Occipital lobe (tissue), 1 donor: ENCODE measurements at regions not wholly inside any gene's neighbourhood (a gene's known extent, or its start where the extent isn't known, plus 50 kb on each side); places are given as distances from the start of the nearest gene placed in this dataset.
"Not testable (repeated sequence)": the region's sequence is repeated elsewhere in the genome, so short reads cannot be mapped to it uniquely, and the experiment has no call there.

Source experiments
- DNase-seq: peaks from one replicate; lab custom pipeline; 2025; lab: John Stamatoyannopoulos, UW

- DNase-seq, result no peak
These were observed 76.6 kb upstream of the ZNF644 start for GRCh38 chr1:91098299-91098906.

- not testable (repeated sequence) for DNase-seq
These were observed 73.5 kb upstream of the ZNF644 start for GRCh38 chr1:91095321-91095720.

GRCh38 chr1:91092503-91092902, 70.7 kb upstream of the ZNF644 start:
- DNase-seq, result no peak

DNA sequence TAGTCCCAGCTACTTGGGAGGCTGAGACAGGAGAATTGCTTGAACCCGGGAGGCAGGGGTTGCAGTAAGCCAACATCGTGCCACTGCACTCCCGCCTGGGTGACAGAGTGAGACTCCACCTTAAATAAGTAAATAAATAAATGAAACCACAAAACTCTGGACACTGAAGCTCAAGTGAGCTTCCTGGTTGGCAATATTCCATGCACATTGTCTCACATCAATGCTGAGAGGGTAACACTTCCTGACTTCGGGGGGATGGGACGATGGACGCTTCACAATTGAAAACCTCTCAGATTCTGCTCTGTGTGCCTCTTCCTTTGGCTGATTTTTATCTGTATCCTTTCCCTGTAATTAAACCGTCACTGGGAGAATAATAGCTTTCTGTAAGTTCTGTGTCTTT, 70.0 kb upstream of the ZNF644 start:
- no peak for DNase-seq

DNA sequence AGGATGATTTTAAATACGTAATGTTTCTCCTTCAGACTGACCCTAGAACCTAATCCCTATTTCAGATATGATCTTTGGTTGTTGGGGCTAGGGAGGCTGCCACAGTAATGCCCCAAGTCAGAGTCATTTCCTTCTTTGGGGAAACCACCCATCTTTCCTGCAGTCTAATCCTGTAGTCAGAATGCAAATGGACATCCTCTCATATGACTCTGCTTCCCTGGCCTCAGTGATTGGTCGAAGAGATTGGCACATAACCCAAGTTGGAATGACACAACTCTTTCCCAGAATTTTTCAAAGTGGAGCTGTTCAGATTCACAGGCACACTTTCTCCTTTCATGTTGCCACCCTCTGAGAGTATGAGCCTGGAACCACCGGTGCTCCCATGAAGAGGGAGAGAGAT, 58.8 kb upstream of the ZNF644 start:
- no peak for DNase-seq

DNA sequence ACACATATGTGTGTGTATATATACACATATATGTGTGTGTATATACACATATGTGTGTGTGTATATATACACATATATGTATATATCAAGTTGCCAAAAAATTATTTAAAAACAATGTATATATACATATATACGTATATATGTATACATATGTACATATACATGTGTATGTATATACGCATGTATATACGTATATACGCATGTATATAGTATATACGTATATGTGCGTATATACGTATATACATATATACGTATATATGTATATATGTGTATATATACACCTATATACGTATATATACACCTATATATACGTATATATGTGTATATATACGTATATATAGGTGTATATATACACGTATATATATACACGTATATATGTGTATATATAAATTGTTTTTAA, 57.0 kb upstream of the ZNF644 start:
- DNase-seq, result no peak

- no peak for DNase-seq
These were observed 55.0 kb upstream of the ZNF644 start for GRCh38 chr1:91076834-91077233.

DNA sequence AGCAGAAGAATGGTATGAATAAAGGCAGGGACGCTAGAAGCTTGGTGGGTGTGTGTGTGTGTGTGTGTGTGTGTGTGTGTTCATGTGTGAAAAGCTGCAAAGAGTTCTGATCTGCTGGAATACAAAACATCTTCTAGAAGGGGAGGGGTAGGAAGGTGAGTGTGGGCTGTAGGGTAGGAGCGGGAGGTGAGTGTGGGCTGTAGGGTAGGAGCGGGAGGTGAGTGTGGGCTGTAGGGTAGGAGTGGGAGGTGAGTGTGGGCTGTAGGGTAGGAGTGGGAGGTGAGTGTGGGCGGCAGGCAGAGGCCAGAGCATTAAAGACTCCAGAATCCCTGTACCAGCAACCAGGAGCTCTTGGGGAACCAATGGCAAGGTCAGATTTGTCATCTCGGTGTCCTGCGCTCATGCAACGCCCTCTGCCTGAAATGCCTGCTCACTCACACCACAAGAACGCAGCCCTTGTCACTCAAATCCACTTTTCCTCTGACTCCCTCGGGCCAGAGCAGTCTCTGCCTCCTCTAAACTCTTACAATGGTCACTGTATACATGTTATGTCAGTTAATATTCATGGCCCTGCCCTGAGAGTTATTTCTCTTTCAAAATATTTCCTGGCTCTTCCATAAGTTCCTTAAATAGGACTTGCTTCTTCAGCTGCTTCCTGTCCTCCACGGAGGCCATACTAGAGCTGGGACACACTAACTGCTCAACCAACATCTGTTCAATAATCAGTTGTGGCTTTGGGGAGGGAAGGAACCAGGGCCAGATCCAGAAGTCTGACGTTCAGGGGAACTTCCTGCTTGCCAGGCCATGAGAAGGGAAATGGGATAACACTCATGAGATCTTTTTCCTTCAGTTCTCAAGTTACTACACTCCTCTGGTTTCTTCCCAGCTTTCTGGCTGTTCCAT, 53.6 kb upstream of the ZNF644 start:
- no peak for DNase-seq

DNA sequence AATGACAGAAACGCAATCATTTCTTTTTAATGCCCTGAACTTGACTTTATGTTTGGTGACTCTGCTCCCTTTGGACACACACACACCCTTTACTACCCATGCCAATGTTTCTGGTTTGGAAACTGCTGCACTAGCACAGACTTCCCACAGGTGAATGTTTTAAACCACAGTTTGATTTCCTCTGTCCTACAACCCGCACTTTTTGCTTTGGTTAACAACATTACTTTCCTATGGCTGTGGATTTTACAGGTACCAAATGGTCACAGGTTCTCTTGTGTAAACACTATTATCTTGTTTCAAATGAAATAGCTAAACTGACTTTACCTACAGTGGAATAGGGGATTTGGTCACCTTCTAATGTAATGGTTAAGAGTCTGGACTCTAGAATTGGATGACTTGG, 51.5 kb upstream of the ZNF644 start:
- no peak for DNase-seq

DNA sequence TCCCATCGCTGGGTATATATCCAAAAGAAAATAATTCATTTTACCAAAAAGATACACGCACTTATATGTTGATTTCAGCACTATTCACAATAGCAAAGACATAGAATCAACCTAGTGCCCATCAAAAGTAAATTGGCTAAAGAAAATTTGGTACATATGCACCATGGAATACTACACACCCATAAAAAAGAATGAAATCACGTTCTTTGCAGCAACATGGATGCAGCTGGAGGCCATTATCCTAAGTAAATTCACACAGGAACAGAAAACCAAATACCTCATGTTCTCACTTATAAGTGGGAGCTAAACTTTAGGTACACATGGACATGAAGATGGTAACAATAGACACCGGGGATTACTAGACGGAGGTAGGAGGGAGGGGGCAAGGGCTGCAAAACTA, 50.0 kb upstream of the ZNF644 start:
- no peak for DNase-seq
